ENCODE measurements at regions not wholly inside any gene's neighbourhood (a gene's known extent, or its start where the extent isn't known, plus 50 kb on each side); places are given as distances from the start of the nearest gene placed in this dataset.

- TF ChIP-seq POLR2A (IDR thresholded peaks at IDR 0.05; ENCODE audit: low read length) = no peak
- TF ChIP-seq GATA1 (IDR thresholded peaks at IDR 0.05; ENCODE audit: low read depth, low read length) = no peak
Measured at GRCh38 chr2:217256251-217256650, 396.4 kb upstream of the TNP1 start.
